ENCODE measurements at regions not wholly inside any gene's neighbourhood (a gene's known extent, or its start where the extent isn't known, plus 50 kb on each side); places are given as distances from the start of the nearest gene placed in this dataset.
"Not testable (repeated sequence)": the region's sequence is repeated elsewhere in the genome, so short reads cannot be mapped to it uniquely, and the experiment has no call there.

DNA sequence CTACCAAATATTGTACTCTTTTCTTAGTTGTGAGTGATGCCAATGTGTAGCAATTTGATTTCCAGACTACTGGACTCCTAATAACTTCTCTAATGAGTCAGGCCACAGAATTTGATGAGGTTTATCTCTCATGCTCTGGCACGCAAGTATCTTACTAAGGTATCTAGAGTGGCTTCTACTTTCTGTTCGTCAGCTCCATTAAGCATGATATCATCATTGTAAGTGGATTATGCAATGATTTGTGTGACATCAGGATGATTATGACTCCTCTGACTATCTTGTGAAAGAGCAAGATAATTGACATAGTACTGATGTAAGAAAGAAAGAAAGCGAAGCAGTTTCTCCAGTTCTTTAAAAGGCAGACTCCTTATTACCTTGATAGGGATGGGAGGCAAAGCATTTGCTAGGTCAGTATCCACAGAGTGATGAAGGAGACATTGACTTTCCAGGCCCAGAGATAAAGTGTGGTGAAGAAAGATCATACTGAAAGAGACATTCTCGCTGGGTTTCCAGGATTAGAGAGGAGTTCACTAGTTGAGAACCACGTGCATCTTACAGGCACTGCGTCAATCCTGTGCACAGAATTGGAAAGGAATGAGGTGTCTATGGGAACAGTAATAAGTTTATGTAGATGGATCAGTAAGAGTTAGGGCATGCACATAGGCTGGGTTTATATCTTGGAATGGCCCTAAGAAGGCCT lies 161.9 kb upstream of the STK26 start:
- DNase-seq (ENCODE audit: low read depth in 1 of 2, low spot score in 1 of 2) = no peak
- no peak overlapping the region for H3K27ac ChIP-seq (replicated peaks)
- TF ChIP-seq SPI1 (IDR thresholded peaks at IDR 0.05; ENCODE audit: borderline replicate concordance, low read depth) = no peak
- TF ChIP-seq CTCF (IDR thresholded peaks at IDR 0.05; ENCODE audit: insufficient read depth, low read length) = no peak
- no peaks in the 10 kb centered on the region for H3K27me3 ChIP-seq (ENCODE audit: insufficient read depth, poor library complexity, severe bottlenecking)
- no peak overlapping the region for H3K4me3 ChIP-seq (replicated peaks; ENCODE audit: insufficient read depth, low read length)

DNA sequence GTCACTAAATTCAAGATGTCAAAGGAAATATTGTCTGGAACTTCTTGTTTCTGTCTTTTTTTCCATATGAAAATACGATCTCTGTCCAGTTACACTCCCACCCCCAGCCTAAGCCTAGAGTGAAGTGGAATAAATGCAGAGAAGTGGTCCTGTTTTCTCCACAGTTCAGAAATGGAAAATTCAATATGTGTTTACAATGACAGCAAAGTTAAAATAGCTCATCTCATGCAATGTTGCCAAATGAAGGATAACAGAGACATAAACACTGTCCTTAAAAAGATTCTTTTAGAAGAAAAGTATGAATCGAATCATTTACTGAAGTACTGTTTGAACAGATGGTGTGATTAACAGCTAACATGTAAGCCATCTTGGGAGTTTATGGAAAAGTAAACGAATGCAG lies 160.8 kb upstream of the STK26 start:
- Histone ChIP-seq H3K4me3 (replicated peaks; ENCODE audit: insufficient read depth, low read length) (no peak overlapping the region), H3K27me3 (ENCODE audit: insufficient read depth, poor library complexity, severe bottlenecking) (no peaks in the 10 kb centered on the region), H3K27ac (replicated peaks) (no peak overlapping the region)
- no peak for TF ChIP-seq POLR2AphosphoS5 (IDR thresholded peaks at IDR 0.05; ENCODE audit: low read depth)
- TF ChIP-seq GABPA (IDR thresholded peaks at IDR 0.05; ENCODE audit: low read depth) = no peak
- no peak for TF ChIP-seq REST (IDR thresholded peaks at IDR 0.05; ENCODE audit: insufficient replicate concordance, low read depth)
- TF ChIP-seq SPI1 (IDR thresholded peaks at IDR 0.05; ENCODE audit: borderline replicate concordance, low read depth) = no peak
- no peak for TF ChIP-seq CTCF (IDR thresholded peaks at IDR 0.05; ENCODE audit: insufficient read depth, low read length)
- no peak for DNase-seq (ENCODE audit: low read depth in 1 of 2, low spot score in 1 of 2)

GRCh38 chrX:131869182-131869581 lies 153.9 kb upstream of the STK26 start:
- no peak for TF ChIP-seq CTCF (IDR thresholded peaks at IDR 0.05; ENCODE audit: insufficient read depth, low read length)
- TF ChIP-seq SPI1 (IDR thresholded peaks at IDR 0.05; ENCODE audit: borderline replicate concordance, low read depth) = no peak
- no peak for TF ChIP-seq REST (IDR thresholded peaks at IDR 0.05; ENCODE audit: insufficient replicate concordance, low read depth)
- no peak for TF ChIP-seq POLR2AphosphoS5 (IDR thresholded peaks at IDR 0.05; ENCODE audit: low read depth)
- no peak for TF ChIP-seq GABPA (IDR thresholded peaks at IDR 0.05; ENCODE audit: low read depth)
- Histone ChIP-seq H3K27ac (replicated peaks) (no peak overlapping the region), H3K27me3 (ENCODE audit: insufficient read depth, poor library complexity, severe bottlenecking) (no peaks in the 10 kb centered on the region), H3K4me3 (replicated peaks; ENCODE audit: insufficient read depth, low read length) (no peak overlapping the region)
- DNase-seq (ENCODE audit: low read depth in 1 of 2, low spot score in 1 of 2) = no peak

- TF ChIP-seq REST (IDR thresholded peaks at IDR 0.05; ENCODE audit: insufficient replicate concordance, low read depth) (no peak), CTCF (IDR thresholded peaks at IDR 0.05; ENCODE audit: insufficient read depth, low read length) (no peak), GABPA (IDR thresholded peaks at IDR 0.05; ENCODE audit: low read depth) (no peak), POLR2AphosphoS5 (IDR thresholded peaks at IDR 0.05; ENCODE audit: low read depth) (no peak)
- H3K27ac ChIP-seq (replicated peaks) = no peak overlapping the region
- no peaks in the 10 kb centered on the region for H3K27me3 ChIP-seq (ENCODE audit: insufficient read depth, poor library complexity, severe bottlenecking)
- H3K4me3 ChIP-seq (replicated peaks; ENCODE audit: insufficient read depth, low read length) = no peak overlapping the region
- DNase-seq (ENCODE audit: low read depth in 1 of 2, low spot score in 1 of 2) = no peak
Measured at GRCh38 chrX:131874300-131874699, 148.8 kb upstream of the STK26 start.

DNA sequence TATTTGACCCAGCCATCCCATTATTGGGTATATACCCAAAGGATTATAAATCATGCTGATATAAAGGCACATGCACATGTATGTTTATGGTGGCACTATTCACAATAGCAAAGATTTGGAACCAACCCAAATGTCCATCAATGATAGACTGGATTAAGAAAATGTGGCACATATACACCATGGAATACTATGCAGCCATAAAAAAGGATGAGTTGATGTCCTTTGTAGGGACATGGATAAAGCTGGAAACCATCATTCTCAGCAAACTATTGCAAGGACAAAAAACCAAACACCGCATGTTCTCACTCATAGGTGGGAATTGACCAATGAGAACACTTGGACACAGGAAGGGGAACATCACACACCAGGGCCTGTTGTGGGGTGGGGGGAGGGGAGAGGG lies 147.3 kb upstream of the STK26 start:
- not testable (repeated sequence) for H3K4me3 ChIP-seq (replicated peaks; ENCODE audit: insufficient read depth, low read length); DNase-seq (ENCODE audit: low read depth in 1 of 2, low spot score in 1 of 2); H3K27me3 ChIP-seq (ENCODE audit: insufficient read depth, poor library complexity, severe bottlenecking); H3K27ac ChIP-seq (replicated peaks)
